NCI-H526 treated with DMSO at 0.1 percent for 48 hours (cell line): ENCODE measurements at regions not wholly inside any gene's neighbourhood (a gene's known extent, or its start where the extent isn't known, plus 50 kb on each side); places are given as distances from the start of the nearest gene placed in this dataset.

Experiments
- DNase-seq: peaks from one replicate; lab custom pipeline; 2025; lab: John Stamatoyannopoulos, UW

DNA sequence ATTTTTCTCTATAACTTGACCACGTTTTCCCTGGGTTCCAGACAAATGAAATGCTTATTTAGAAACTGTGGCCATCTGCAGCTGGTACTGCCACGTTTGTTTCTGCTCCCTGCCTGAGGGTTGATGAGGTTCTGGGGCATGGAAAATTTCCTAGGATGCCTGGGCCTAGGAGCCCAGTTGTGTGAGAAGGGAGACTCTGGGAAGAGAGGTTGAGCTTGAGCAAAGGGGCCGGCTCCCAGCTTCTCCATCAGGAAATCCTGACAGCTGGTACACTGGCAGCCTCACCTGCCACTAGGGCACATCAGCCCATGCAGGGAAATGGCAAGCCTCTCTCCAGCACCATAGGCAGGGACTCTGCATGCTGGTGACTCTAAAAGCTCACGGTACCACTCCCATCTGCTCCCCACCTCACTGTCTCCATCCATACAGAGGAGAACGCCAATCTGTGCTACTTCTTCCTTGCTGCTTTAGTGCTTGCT lies 165.4 kb upstream of the PPP2R3A start:
- DNase-seq, result no peak

DNA sequence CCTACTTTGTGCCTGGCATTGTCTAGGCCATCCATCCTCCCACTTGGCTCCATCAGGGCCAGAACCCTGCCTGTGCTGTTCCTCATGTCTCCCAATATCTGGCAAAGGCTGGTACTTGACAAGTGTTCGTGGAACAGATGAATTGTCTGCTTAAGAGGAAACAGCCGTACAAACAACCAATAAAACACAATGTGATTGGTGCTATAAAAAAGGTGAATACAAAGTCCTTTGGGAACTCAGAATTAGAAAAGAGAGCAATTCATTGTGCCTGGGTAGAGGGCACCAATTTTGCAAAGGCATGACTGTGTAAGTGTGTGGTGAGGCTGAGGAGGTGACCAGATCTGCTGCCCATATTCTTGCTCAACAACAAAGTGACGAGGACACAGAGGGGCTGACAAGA lies 164.5 kb upstream of the PPP2R3A start:
- no peak for DNase-seq

DNA sequence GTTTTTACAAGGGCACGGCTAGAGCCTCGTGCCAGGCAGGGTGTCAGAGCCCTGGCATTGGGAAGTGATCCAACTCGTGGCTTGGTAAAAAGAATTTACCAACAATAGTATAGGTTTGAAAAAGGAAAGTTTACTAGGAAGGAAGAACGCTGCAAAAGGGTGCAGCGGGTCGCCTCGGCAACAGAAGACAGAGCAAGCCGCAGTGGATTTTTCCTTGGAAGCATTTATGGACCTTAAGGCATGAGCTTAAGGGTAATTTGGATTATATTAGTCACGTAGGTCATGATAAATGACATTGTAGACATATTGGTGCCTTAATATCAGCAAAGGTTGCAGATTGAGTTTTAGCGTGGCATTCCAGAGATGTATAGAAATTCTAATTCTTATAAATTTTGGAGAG lies 163.4 kb upstream of the PPP2R3A start:
- DNase-seq, result no peak

DNA sequence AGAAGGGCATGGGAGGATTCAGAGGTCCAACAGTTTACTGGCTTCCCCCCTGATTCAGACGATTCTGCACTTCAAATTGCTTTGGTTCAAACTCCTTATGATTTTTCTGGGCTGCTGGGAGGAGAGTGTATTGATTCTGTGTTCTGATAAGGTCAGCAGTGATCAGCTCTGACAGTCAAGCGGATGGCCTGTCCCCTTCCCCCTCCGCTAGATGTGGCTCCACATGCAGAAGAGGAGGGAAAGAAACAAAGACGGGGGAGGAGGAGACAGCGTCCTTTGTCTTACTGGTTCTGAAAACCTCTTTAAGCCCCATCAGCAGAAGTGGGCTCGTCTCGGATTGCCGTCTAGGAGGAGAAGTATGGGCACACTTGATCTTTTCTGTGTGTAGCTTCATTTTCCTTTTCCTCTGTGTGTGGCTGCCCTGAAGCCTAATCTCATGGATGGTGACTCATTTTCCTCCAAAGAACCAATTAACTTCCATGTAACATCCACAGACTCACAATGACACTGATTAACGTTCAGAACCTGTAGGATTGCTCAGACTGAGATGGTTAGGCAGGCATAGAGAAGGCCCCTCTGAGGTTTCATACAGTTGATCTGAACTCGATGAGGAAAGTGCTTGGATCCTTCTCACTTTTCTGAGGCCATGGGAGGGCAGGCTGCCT lies 162.4 kb upstream of the PPP2R3A start:
- DNase-seq, result no peak

DNA sequence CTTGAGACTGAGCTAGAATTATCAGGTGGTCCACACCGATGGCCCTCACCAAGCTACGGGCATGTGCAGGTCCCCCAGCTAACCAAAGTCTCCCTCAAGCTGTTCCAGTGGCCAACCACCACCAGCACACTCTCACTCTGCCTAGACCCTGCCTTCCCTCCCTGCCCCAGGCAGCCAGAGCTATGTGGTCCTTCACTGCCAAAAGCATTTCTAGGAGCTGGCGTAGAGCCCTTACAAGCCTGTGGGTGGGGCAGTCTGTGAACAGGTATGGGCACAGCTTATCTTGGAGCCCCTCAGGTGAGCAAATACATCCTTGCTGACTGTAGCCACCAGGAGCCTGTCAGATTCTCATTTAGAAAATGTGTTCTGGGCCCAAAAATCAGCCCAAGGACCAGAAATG lies 159.8 kb upstream of the PPP2R3A start:
- no peak for DNase-seq

DNA sequence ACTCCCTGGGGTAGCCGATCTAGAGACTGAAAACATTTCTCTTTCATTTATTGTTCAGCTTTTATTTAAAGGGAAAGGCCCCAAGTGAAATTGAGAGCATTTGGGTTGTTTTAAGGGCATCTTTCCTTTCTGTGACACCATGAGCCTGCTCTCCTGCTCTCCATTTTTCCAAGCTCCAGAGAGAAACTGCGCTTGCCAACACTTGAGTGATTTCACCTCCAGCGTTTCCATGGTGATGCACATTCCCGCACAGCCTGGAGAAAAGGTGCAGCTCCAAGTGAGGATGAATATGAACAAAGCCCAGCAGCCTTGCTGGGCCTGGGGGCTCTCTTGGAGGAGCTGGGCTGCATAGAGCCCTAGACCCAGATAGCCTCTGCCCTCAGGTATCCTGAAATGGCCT lies 159.2 kb upstream of the PPP2R3A start:
- DNase-seq, result no peak

DNA sequence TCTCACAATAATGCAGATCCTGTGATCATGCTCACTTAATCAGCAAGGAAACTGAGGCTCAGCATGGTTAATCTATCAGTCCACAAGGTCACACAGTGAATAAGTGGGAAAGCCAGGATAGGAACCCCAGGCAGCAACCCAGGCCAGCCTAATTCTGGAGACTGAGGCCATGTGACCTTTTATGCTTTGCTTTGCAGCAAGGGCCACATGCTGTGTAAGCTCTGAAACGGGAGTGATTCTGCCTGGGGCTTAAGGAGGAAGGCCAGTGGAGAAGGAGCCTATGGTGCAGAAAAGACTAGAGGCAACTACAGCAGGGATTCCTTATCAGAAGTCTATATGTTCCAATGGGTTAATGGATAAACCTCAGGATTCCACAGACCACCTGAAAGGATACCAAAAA lies 157.6 kb upstream of the PPP2R3A start:
- no peak for DNase-seq

DNA sequence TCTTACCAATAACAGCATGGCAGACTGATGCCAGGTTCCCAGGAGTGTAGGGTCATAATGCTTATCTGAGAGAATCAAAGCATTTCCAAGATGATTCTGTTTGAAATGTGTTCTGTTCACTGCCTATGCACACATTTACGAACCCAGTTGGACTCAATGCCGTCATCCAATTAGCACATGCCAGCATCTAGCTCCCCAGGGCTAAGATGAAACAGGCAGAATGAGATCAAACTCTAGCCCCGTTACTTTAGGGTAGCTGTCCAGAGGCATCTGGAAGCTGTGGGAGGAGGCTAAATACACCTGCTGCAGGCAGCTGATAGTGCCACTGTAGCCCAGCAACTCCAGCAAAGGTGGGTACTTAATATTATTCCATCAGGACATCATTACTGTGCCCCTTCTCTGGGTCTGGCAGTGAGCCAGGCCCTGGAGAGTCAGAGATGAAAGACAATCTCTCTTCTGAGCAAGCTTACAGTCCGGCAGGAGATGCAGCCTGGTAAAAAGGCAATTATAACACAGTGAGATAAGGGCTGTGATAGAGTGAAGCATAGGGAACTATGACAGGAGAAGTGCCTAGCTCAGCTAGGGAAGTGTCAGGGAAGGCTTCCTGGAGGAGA lies 156.4 kb upstream of the PPP2R3A start:
- no peak for DNase-seq

DNA sequence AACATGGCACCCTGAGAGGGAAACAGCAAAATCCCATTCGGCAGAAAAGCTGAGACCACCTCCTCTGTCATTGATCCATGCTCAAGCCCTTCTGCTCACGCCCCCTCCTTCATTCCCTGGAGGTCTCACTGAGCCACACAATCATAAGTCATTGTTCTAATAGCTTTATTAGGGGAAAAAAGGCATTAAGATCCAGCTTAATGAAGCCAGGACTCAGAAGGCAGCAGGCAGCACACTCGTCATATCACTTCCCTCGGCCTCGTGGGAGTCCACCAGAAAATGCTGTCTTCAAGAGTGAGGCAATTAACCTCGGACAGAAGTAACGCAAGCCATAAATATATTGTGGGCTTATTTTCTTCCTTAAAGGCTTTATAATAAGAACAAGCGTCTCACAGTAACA lies 153.9 kb upstream of the PPP2R3A start:
- DNase-seq, result no peak

DNA sequence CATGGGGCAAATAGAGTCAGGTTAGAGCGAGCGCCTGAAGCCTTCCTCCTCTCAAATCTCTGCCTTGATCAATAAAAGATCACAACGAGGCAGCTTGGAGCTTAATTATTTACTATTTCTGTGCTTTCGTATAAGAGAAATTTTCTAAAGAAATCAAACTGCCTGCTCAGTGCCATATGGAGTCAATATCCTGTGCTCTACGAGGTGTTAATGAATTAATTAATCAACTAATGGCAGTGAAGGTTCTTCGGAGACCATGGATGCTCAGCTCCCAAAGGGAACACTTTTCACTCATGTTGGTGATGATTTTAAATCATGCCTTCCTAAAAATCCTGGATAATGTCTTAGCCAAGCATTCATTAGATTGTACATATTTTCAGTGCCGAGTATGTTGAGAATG lies 153.5 kb upstream of the PPP2R3A start:
- DNase-seq, result no peak

DNA sequence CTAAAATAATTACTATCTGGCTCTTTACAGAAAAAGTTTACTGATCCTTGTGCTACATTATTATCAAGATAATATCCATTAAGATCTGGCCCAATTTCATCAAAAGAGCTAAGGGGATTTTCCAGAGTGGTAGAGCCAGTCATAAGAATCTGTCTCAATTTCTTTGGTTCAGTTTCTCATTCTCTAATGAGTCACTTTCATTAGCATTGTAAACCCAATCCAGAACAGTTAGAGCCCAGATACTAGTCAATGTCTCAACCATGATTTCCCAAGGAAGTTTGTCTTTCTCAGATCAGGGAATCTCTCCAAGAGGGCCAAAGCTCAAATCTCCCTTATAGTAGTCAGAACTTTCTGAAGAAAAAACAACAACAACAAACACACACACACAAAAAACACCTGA lies 131.1 kb upstream of the PPP2R3A start:
- no peak for DNase-seq

DNA sequence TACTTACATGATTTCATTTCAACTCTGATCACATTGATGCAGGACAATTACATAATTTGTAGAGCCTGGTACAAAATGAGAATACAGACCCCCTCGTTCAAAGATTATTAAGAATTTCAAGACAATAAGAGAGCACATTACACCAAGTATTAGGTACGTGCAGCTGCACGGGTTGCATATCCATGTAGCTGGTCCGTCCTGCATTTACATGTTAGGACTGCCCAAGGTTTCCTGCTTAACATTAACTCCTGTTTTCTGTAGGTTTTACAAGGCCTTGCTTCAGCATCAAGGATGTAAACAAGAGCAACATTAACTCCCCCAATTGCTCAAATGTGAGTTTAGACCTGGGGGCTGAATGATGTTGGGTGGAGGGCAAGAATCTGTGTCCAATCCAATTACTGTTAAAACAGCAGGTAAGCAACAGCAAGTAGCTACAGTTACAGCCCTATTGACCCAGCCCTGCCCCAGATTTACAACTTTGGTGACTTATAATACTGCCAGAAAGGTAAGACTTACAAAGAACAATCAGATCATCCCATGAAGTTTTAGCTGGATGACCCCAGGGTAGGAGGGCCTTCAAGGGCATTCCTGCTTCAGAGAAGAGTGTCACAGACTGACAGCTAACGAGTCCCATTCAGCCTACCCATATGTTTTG lies 127.4 kb upstream of the PPP2R3A start:
- DNase-seq, result no peak

DNA sequence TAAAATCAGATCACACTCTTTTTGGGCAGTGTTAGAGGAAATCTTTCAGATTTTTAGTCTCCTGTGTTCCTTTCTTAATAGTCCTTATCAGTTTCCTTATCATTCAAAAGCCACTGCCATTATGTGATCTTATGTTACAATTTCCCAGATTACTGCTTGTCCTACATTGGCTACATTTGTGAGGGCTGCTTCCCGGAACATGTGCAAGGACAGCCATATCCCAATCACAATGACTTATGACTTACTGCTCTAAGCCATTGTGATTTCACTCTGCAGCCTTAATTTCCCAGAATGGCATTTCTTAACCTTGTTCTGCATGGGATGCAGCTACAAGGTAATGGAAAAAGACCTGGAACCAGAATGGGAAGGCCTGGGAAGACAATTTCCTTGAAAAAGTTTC lies 125.1 kb upstream of the PPP2R3A start:
- DNase-seq, result no peak

DNA sequence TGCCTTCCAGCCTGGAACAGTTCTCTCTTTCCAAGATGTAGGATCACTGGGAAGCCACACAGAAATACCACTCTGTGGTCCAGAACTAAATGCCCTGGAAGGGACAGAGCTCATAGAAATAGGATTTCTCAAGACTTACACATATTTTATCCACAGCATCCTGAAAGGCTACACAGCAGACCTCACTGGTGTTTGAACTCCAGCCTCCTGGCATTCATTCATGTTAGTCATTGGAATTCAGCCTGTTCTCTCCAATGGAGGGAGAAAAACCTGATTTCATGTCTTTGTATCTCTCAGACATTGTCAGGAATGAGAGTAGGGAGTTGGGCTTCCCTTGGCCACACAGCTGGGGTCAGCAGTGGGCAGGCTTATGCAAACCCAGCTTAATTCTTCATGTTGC lies 121.1 kb upstream of the PPP2R3A start:
- no peak for DNase-seq

DNA sequence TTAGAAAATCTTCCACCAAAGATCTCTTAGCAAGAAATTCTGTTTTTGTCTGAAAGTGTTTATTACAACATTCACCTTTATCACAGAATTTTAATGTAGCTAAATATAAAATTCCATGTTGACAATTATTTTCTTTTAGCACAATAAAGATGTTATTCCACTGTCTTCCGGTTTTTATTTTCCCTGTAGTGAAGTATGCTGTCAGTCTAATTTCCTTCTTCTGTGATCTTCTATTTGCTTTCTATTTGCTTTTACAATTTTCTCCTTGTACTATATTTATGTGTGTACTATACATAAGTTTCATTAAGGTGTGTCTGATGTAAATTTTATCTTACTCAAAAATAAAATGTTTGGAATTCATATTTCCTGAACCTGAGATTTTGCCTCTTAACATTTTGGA lies 117.5 kb upstream of the PPP2R3A start:
- no peak for DNase-seq

DNA sequence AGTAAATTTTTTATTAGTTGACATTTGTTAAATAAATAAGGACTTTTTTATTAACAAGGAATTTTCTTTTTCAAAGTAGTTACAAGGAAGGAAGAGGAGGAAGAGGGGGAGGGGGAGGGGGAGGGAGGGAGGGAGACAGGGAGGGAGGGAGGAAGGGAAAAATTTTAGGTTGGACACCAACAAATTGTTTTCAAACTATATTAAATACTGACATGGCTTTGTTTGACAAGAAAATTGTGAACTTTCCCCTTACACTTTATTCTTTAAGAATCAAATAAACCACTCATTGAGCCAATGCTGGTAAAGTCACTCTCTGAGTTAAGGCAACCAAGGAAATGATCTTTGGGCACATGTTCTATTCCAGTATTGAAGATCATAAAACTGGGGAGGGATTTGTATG lies 115.7 kb upstream of the PPP2R3A start:
- DNase-seq, result no peak

DNA sequence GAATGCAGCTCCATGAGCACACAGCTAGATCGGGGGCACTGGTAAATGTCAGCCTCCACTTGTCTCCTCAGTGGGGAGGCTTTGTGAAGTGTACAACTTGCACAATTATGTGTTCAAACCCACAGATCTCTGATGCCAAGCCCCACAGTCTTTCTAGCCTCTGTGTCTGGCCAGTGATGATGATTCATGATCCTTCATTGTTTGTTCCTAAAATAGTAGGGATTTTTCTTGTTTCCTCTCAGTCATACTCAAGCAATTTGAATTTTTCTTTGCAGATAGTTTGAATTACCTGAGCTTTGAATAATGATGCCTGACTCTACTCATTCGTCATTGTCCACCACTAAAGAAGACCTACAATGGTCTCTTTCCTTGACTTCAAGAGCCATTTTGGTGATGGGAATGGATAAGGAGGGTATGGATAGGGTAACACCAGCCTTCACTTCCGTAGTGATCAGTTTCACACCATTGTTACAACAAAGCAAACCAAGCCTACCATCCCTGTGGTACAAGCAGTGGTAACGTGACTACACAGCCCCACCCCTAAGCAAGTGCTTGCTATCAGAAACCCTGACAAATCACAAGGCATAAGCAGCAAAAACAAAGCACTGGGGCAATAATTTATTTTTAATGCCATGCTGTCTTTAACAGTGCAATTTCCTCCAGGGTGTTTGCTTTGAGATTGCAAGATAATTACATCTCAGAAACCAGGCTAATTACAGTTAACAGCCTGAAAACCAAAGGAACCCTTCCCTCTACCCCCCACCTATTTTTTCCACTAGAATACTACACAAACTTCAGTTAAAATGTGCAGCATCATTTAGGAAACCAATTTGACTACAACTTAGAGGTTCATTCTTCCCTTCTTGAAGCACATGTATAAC lies 114.1 kb upstream of the PPP2R3A start:
- DNase-seq, result no peak

DNA sequence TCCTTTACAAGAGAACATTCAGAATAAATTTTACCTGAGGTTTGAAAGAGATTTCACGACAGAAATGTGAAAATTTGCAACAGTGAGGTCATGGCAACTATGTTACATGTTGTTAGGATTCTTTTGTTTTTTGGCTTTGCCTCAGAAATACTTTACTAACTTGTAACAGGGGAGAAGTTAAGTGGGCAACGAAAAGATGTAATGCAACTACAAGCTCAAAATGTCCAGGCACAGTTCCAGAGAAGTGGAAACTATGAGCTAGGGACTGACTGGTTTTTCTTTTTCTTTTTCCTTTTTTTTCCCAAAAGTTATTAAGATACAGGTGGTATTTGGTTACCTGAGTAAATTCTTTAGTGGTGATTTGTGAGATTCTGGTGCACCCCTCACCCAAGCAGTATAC lies 111.5 kb upstream of the PPP2R3A start:
- no peak for DNase-seq

DNA sequence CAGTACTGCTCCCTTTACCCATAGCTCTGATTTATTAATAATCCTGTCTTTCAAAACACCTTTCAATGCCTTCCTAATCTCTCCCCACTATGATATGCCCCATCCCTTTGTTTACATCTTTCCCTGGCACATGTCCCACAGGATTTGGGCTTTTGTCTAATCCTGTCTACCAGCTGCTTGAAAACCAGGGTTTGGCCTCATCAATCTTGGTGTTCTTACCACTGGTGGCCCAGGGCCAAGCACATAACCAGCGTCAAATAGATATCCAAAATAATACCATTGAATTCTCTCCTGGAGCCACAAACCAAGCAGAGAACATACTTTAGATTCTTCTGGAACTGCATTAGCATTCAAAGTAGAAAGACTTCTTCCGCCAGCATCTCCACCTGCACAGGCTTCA lies 104.8 kb upstream of the PPP2R3A start:
- no peak for DNase-seq

DNA sequence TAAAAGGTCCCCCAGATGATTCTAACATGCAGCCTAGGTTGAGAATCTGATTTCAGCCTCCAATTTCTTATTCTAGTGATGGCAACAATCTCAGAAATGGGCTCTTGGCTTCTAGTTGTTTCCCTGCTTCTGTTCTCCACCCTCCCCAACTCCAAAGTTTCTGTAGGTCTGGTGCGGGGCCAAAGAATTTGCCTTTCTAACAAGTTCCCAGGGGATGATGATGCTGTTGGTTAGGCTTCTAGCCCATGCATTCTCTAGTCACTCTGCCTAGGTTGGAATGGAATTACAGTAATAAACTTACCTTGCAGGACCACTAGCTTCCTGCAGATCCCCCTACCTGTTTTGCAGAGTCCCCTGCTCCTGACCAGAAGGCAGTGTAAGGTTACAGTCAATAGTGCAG lies 103.2 kb upstream of the PPP2R3A start:
- no peak for DNase-seq

DNA sequence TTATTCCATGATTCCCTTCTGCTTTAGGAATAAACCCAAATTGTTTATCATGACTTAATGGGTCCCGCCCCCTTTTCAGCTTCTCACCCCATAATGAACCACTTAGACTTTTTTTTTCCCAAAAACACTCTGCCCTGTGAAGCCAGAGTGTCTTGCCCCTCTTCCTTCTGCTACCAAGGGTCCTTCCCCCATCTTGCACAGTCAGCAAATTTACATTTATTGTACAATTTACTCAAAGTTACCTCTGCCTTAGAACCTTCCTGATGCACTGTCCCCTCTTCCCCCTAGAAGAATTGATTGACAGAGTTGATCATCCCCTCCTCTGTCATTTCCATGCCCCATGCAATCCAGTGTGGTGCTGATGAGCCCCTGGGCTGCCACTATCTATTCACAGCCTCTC lies 101.5 kb upstream of the PPP2R3A start:
- no peak for DNase-seq

DNA sequence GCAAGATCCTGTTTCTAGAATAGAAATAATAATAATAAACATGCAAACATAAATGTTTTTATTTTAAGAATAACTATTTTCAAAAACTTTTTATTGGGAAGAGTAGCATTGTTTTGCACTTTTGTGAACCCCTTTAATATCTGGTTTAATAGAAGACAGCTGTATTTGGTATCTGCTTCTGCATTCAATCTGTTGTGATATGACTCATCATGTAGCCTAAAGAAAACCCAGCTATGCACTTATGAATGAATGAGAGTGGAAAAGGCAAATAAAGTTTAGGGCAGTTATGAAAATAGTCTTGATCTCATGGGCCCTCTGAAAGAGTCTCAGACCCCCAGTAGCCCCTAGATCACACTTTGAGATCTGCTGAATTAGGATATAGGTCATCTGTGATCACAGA lies 100.4 kb upstream of the PPP2R3A start:
- no peak for DNase-seq

DNA sequence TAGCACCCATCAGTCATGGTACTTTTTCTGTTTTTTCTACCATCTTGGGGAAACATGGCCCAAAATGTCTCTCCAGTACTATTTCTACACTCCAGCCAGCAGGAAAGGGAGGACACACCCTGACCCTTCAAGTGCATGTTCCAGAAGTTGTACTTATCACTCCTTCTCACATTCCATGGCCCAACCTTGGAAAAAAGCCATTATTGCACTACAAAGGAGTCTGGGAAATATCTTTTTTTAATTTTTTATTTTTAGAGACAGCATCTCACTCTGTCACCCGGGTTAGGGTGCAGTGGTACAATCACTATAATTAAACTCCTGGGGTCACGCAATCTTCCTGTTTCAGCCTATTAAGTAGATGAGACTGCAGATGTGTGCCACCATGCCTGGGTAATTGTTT lies 100.0 kb upstream of the PPP2R3A start:
- DNase-seq, result no peak
